IMR-90 (cell line): ENCODE measurements at regions not wholly inside any gene's neighbourhood (a gene's known extent, or its start where the extent isn't known, plus 50 kb on each side); places are given as distances from the start of the nearest gene placed in this dataset.
"Not testable (repeated sequence)": the region's sequence is repeated elsewhere in the genome, so short reads cannot be mapped to it uniquely, and the experiment has no call there.

ENCODE experiments used
- ATAC-seq: fragments of 200-7000 bp; cut with Tn5 transposase; 2 replicates; pipeline ENCODE4 v1.9.1; 2020; ENCODE audit warnings: low read depth, mild to moderate bottlenecking, moderate library complexity
- BruUV-seq: library from RNA; stranded (reverse); fragments of 400-500 nt; replicated peaks from 2 replicates; lab custom pipeline; 2021; lab: Mats Ljungman, UMichigan
- CTCF ChIA-PET: fragments of 300-600 bp; formaldehyde crosslinking; extraction: SDS; loops from one replicate; lab custom pipeline; 2021; ENCODE audit warnings: antibody characterized with exemption; lab: Yijun Ruan, JAX
- POLR2A ChIA-PET: fragments of 300-600 bp; sonication (Branson Sonifier 250); formaldehyde crosslinking; loops from one replicate; lab custom pipeline; 2022; ENCODE audit warnings: antibody characterized with exemption; ENCODE audit not compliant: unreplicated experiment; lab: Charles Lee
- DNase-seq: peaks from one replicate; pipeline ENCODE4 v3.0.0; 2013
- H2AFZ ChIP-seq: replicated peaks from 2 replicates; pipeline ENCODE3; 2013; ENCODE audit warnings: low read length, mild to moderate bottlenecking; ENCODE audit not compliant: poor library complexity
- H2AK5ac ChIP-seq: 2 replicates; pipeline ENCODE4 v1.6.1; 2013; ENCODE audit warnings: low read depth, low read length, inconsistent platforms
- H2AK9ac ChIP-seq: replicated peaks from 2 replicates; pipeline ENCODE3; 2013; ENCODE audit warnings: mild to moderate bottlenecking, low read depth, low read length, moderate library complexity; ENCODE audit not compliant: poor library complexity
- H2BK120ac ChIP-seq: 2 replicates; pipeline ENCODE4 v1.6.1; 2013; ENCODE audit warnings: low read depth, low read length, inconsistent platforms
- H2BK15ac ChIP-seq: 3 replicates; pipeline ENCODE4 v1.6.1; 2013; ENCODE audit warnings: low read depth, low read length, inconsistent platforms
- H2BK20ac ChIP-seq: 2 replicates; pipeline ENCODE4 v1.6.1; 2013; ENCODE audit warnings: low read depth, mild to moderate bottlenecking, inconsistent platforms, low read length, moderate library complexity
- H2BK5ac ChIP-seq: 2 replicates; pipeline ENCODE4 v1.6.1; 2013; ENCODE audit warnings: mild to moderate bottlenecking, low read depth, low read length, inconsistent platforms; ENCODE audit not compliant: poor library complexity, severe bottlenecking
- H3K14ac ChIP-seq: replicated peaks from 2 replicates; pipeline ENCODE4 v1.6.1; 2013; ENCODE audit warnings: low read depth, low read length, inconsistent platforms
- H3K18ac ChIP-seq: 2 replicates; pipeline ENCODE4 v1.6.1; 2013; ENCODE audit warnings: low read depth, low read length, control low read depth
- H3K23ac ChIP-seq: 2 replicates; pipeline ENCODE4 v1.6.1; 2013; ENCODE audit warnings: low read depth, low read length, inconsistent platforms
- H3K27ac ChIP-seq: 2 replicates; pipeline ENCODE4 v1.5.1; 2013; ENCODE audit warnings: mild to moderate bottlenecking, control low read depth, low read length; ENCODE audit not compliant: insufficient read depth
- H3K27me3 ChIP-seq: 2 replicates; pipeline ENCODE4 v1.6.1; 2013; ENCODE audit warnings: low read length; ENCODE audit not compliant: control insufficient read depth, insufficient read depth
- H3K36me3 ChIP-seq: 2 replicates; pipeline ENCODE4 v1.6.1; 2013; ENCODE audit warnings: low read length, mixed read lengths; ENCODE audit not compliant: control insufficient read depth, insufficient read depth
- H3K4ac ChIP-seq: 2 replicates; pipeline ENCODE4 v1.6.1; 2013; ENCODE audit warnings: low read depth, low read length, inconsistent platforms
- H3K4me1 ChIP-seq: 2 replicates; pipeline ENCODE4 v1.6.1; 2013; ENCODE audit warnings: low read length, mixed read lengths; ENCODE audit not compliant: control insufficient read depth, insufficient read depth
- H3K4me2 ChIP-seq: 2 replicates; pipeline ENCODE4 v1.6.1; 2013; ENCODE audit warnings: low read depth, mild to moderate bottlenecking, control low read depth, low read length, moderate library complexity
- H3K4me3 ChIP-seq: 2 replicates; pipeline ENCODE4 v1.5.1; 2013; ENCODE audit warnings: low read depth, mild to moderate bottlenecking, control low read depth, low read length, moderate library complexity; ENCODE audit not compliant: insufficient read depth
- H3K56ac ChIP-seq: 2 replicates; pipeline ENCODE4 v1.6.1; 2013; ENCODE audit warnings: low read length, inconsistent platforms; ENCODE audit not compliant: insufficient read depth; ENCODE audit errors: extremely low read depth
- H3K79me1 ChIP-seq, 2 experiments: 2 replicates each; pipeline ENCODE4 v1.6.1; 2013; ENCODE audit warnings: low read length in 2 of 2, inconsistent platforms in 1 of 2, low read depth in 1 of 2
- H3K9ac ChIP-seq: 2 replicates; pipeline ENCODE4 v1.6.1; 2013; ENCODE audit warnings: low read depth, low read length, control low read depth
- H3K9me1 ChIP-seq: 2 replicates; pipeline ENCODE4 v1.6.1; 2013; ENCODE audit warnings: low read length, inconsistent platforms; ENCODE audit not compliant: insufficient read depth
- H3K9me3 ChIP-seq: 2 replicates; pipeline ENCODE4 v1.6.1; 2013; ENCODE audit warnings: low read length; ENCODE audit not compliant: control insufficient read depth, insufficient read depth
- H4K20me1 ChIP-seq: 2 replicates; pipeline ENCODE4 v1.6.1; 2013; ENCODE audit warnings: low read length, inconsistent platforms; ENCODE audit not compliant: insufficient read depth
- H4K5ac ChIP-seq: 2 replicates; pipeline ENCODE4 v1.6.1; 2013; ENCODE audit warnings: mild to moderate bottlenecking, low read depth, low read length, control low read depth
- H4K8ac ChIP-seq, 2 experiments: 2 replicates each; pipeline ENCODE4 v1.6.1; 2013; ENCODE audit warnings: low read depth in 2 of 2, low read length in 2 of 2, control low read depth in 1 of 2, inconsistent platforms in 1 of 2
- H4K91ac ChIP-seq: 2 replicates; pipeline ENCODE4 v1.6.1; 2013; ENCODE audit warnings: low read depth, low read length, inconsistent platforms; ENCODE audit not compliant: insufficient read depth
- WGBS, 2 experiments: methylation state at CpG; one replicate each; pipeline versions ENCODE4 v1.1.5 to v1.1.7; 2013; ENCODE audit warnings: missing lambda C conversion rate in 2 of 2; ENCODE audit not compliant: insufficient read length in 1 of 2; ENCODE audit errors: extremely low coverage in 2 of 2; 5-methylcytosine and 5-hydroxymethylcytosine counted together
- dilution Hi-C: fragments of 300-500 bp; cut with HindIII; formaldehyde crosslinking; loops from one replicate; pipeline ENCODE4 v1.14.3; 2018; ENCODE audit warnings: low sequenced_read_pairs; ENCODE audit not compliant: unreplicated experiment
- in situ Hi-C: fragments of 300-500 bp; cut with MboI; formaldehyde crosslinking; loops from 3 replicates; pipeline ENCODE4 v1.14.3; 2019; ENCODE audit warnings: low sequenced_read_pairs, inconsistent platforms, mixed read lengths
- intact Hi-C: fragments of 100-400 bp; cut with micrococcal nuclease; formaldehyde crosslinking; loops from 2 replicates; pipeline ENCODE4 v1.10.0; 2022

- H3K4me3 ChIP-seq, in situ Hi-C loops, H3K27ac ChIP-seq, POLR2A ChIA-PET, H3K23ac ChIP-seq, H4K5ac ChIP-seq, H3K4me2 ChIP-seq, H2BK15ac ChIP-seq, H4K8ac ChIP-seq, H2BK20ac ChIP-seq, H3K27me3 ChIP-seq, H3K36me3 ChIP-seq, intact Hi-C loops, H3K56ac ChIP-seq, BruUV-seq, H3K4ac ChIP-seq, H3K18ac ChIP-seq, H3K79me1 ChIP-seq, H4K20me1 ChIP-seq, dilution Hi-C loops, H3K9me1 ChIP-seq, H3K9ac ChIP-seq, CTCF ChIA-PET, DNase-seq, H2AK5ac ChIP-seq, H3K14ac ChIP-seq, H2BK5ac ChIP-seq, H4K91ac ChIP-seq, ATAC-seq, H3K4me1 ChIP-seq, H3K9me3 ChIP-seq, H2AFZ ChIP-seq, H2BK120ac ChIP-seq, H2AK9ac ChIP-seq: not testable (repeated sequence)
- WGBS, 2 experiments: no CpG with 5 or more reads among the region's 5 CpGs
Measured at GRCh38 chr20:51927970-51928369, 125.6 kb upstream of the SALL4 start.
